Mesendoderm (in vitro differentiated cells): ENCODE measurements at regions not wholly inside any gene's neighbourhood (a gene's known extent, or its start where the extent isn't known, plus 50 kb on each side); places are given as distances from the start of the nearest gene placed in this dataset.

Experiments
- DNase-seq: peaks from one replicate; pipeline ENCODE4 v3.0.0; 2013
- H2AK5ac ChIP-seq: 2 replicates; pipeline ENCODE4 v1.6.1; 2013; ENCODE audit warnings: low read length, inconsistent platforms
- H2BK120ac ChIP-seq: 2 replicates; pipeline ENCODE4 v1.6.1; 2013; ENCODE audit warnings: low read depth, mild to moderate bottlenecking, low read length, moderate library complexity, mixed read lengths
- H2BK15ac ChIP-seq: replicated peaks from 2 replicates; pipeline ENCODE4 v1.6.1; 2013; ENCODE audit warnings: low read depth, mild to moderate bottlenecking, moderate library complexity
- H2BK5ac ChIP-seq: 2 replicates; pipeline ENCODE4 v1.6.1; 2013; ENCODE audit warnings: low read length, inconsistent platforms
- H3K18ac ChIP-seq: 2 replicates; pipeline ENCODE4 v1.6.1; 2013; ENCODE audit warnings: mild to moderate bottlenecking, low read length, mixed read lengths
- H3K23ac ChIP-seq: one replicate; pipeline ENCODE4 v1.6.1; 2013; ENCODE audit warnings: low read length
- H3K27ac ChIP-seq: 2 replicates; pipeline ENCODE4 v1.5.1; 2013; ENCODE audit warnings: low read depth, mild to moderate bottlenecking, inconsistent platforms, low read length, moderate library complexity
- H3K27me3 ChIP-seq: 2 replicates; pipeline ENCODE4 v1.6.1; 2013; ENCODE audit warnings: low read length, control low read depth, mild to moderate bottlenecking, inconsistent platforms; ENCODE audit not compliant: insufficient read depth, poor library complexity
- H3K36me3 ChIP-seq: 2 replicates; pipeline ENCODE4 v1.6.1; 2013; ENCODE audit warnings: low read length, inconsistent platforms; ENCODE audit not compliant: control insufficient read depth, insufficient read depth
- H3K4ac ChIP-seq: one replicate; pipeline ENCODE4 v1.6.1; 2013; ENCODE audit warnings: low read depth, mild to moderate bottlenecking, low read length, moderate library complexity
- H3K4me1 ChIP-seq: 2 replicates; pipeline ENCODE4 v1.6.1; 2013; ENCODE audit warnings: low read depth, low read length, inconsistent platforms; ENCODE audit not compliant: control insufficient read depth
- H3K4me2 ChIP-seq: 2 replicates; pipeline ENCODE4 v1.6.1; 2013; ENCODE audit warnings: low read length
- H3K4me3 ChIP-seq: 2 replicates; pipeline ENCODE4 v1.5.1; 2013; ENCODE audit warnings: mild to moderate bottlenecking, low read length
- H3K56ac ChIP-seq: one replicate; pipeline ENCODE4 v1.6.1; 2013; ENCODE audit warnings: low read length
- H3K79me1 ChIP-seq: 2 replicates; pipeline ENCODE4 v1.6.1; 2013; ENCODE audit warnings: low read length, inconsistent platforms
- H3K79me2 ChIP-seq: 2 replicates; pipeline ENCODE4 v1.6.1; 2013; ENCODE audit warnings: mild to moderate bottlenecking, low read length; ENCODE audit not compliant: control insufficient read depth, insufficient read depth
- H3K9ac ChIP-seq: 2 replicates; pipeline ENCODE4 v1.6.1; 2013; ENCODE audit warnings: low read length, inconsistent platforms
- H4K5ac ChIP-seq: one replicate; pipeline ENCODE4 v1.6.1; 2013; ENCODE audit warnings: low read length
- H4K8ac ChIP-seq: one replicate; pipeline ENCODE4 v1.6.1; 2013; ENCODE audit warnings: low read depth, mild to moderate bottlenecking, control low read depth, low read length, moderate library complexity
- WGBS: extraction: QIAGEN DNeasy Blood & Tissue Kit; methylation state at CpG from one replicate; pipeline ENCODE4 v1.1.7; 2013; ENCODE audit warnings: low lambda C conversion rate, missing lambda C conversion rate; ENCODE audit not compliant: insufficient coverage; ENCODE audit errors: extremely low coverage; 5-methylcytosine and 5-hydroxymethylcytosine counted together

DNA sequence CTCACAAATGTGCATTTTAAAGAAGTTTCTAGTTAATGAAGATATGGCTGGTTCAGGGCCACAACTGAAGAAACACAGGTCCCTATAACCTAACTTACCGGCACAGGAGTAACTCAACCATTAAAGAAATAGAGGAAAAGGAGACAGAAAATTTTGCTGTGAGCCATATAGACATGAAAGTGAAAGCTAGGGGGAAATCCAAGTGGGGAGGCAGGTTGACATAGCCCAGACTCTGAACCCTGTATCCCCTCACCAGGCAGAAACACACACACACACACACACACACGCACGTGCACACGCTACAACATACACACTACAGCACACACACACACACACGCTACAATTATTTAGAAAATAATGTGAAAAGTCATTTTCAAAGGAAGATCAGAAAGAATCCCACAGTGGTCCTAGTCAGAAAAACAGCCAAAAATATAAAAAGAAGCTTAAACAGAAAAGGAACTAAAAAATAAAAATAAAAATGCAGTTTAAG lies 856.4 kb upstream of the CDH6 start:
- H2BK5ac ChIP-seq: no peak overlapping the region
- WGBS: no CpG with 5 or more reads among the region's 5 CpGs

DNA sequence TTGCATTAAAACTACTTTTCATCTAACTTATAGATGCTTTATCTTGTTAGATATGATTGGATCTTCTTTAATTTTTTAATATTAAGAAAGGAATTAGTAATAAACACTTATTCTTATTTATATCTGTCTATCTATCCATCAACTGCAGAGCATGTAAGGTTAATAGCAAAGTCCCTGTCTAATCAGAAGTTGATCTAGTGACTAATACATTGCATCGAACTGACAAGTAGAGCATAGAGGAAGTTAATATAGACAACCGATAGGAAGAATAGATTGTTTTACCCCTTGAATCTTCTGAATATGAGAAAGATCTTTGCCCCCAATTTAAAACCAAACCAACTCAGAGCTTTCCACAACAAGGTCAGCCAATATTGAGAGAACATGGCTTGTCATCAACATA lies 862.0 kb upstream of the CDH6 start:
- H3K23ac ChIP-seq: no peak overlapping the region

More for the DNA sequence above, 856.4 kb upstream of the CDH6 start:
- Histone ChIP-seq H4K8ac (no peak overlapping the region), H3K4me1 (no peaks in the 10 kb centered on the region), H3K79me2 (no peaks in the 10 kb centered on the region), H3K4ac (no peak overlapping the region), H3K4me3 (no peak overlapping the region), H3K27me3 (no peaks in the 10 kb centered on the region), H3K56ac (no peak overlapping the region), H3K79me1 (no peaks in the 10 kb centered on the region), H3K18ac (no peak overlapping the region), H3K36me3 (no peaks in the 10 kb centered on the region), H2BK120ac (no peak overlapping the region), H2BK15ac (no peak overlapping the region), H3K27ac (no peak overlapping the region), H3K9ac (no peak overlapping the region), H3K4me2 (no peak overlapping the region), H4K5ac (no peak overlapping the region), H2AK5ac (no peak overlapping the region), H3K23ac (no peak overlapping the region)
- DNase-seq: no peak

DNA sequence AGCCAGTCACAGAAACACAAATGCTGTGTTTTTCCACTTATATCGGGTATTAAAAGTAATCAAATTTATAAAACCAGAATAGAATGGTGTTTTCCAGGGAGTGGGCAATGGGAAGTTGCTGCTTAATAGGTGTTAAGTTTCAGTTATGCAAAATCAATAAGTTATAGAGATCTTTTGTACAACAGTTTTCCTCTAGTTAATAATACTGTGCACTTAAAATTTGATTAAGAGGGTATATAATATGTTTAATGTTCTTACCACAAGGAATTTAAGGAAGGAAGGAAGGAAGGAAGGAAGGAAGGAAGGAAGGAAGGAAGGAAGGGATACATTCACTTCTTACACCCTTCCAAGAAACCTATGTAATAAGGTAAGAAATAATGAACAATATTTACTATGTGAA lies 867.7 kb upstream of the CDH6 start:
- no peak overlapping the region for H2BK120ac ChIP-seq
- DNase-seq: no peak
- no peak overlapping the region for H2BK15ac ChIP-seq
- no peaks in the 10 kb centered on the region for H3K36me3 ChIP-seq
- H3K4me1 ChIP-seq: no peaks in the 10 kb centered on the region
- H2AK5ac ChIP-seq: no peak overlapping the region
- no peak overlapping the region for H3K4me3 ChIP-seq
- no peak overlapping the region for H3K4ac ChIP-seq
- no peak overlapping the region for H2BK5ac ChIP-seq
- no peak overlapping the region for H3K56ac ChIP-seq
- no peaks in the 10 kb centered on the region for H3K27me3 ChIP-seq
- H4K5ac ChIP-seq: no peak overlapping the region
- H4K8ac ChIP-seq: no peak overlapping the region
- no peak overlapping the region for H3K4me2 ChIP-seq
- H3K27ac ChIP-seq: no peak overlapping the region
- H3K23ac ChIP-seq: no peak overlapping the region
- no peak overlapping the region for H3K18ac ChIP-seq
- H3K79me1 ChIP-seq: no peaks in the 10 kb centered on the region
- H3K79me2 ChIP-seq: no peaks in the 10 kb centered on the region
- no CpG with 5 or more reads among the region's 1 CpG for WGBS
- no peak overlapping the region for H3K9ac ChIP-seq

More for the DNA sequence above, 862.0 kb upstream of the CDH6 start:
- H3K4me3 ChIP-seq: no peak overlapping the region
- H3K27me3 ChIP-seq: no peaks in the 10 kb centered on the region
- DNase-seq: no peak
- H2BK5ac ChIP-seq: no peak overlapping the region
- H3K79me2 ChIP-seq: no peaks in the 10 kb centered on the region
- H4K5ac ChIP-seq: no peak overlapping the region
- H3K4ac ChIP-seq: no peak overlapping the region
- no peak overlapping the region for H2BK15ac ChIP-seq
- H3K36me3 ChIP-seq: no peaks in the 10 kb centered on the region
- no peak overlapping the region for H3K56ac ChIP-seq
- H3K79me1 ChIP-seq: no peaks in the 10 kb centered on the region
- no peak overlapping the region for H3K18ac ChIP-seq
- H4K8ac ChIP-seq: no peak overlapping the region
- no peak overlapping the region for H2BK120ac ChIP-seq
- no peak overlapping the region for H2AK5ac ChIP-seq
- no peaks in the 10 kb centered on the region for H3K4me1 ChIP-seq
- no peak overlapping the region for H3K4me2 ChIP-seq
- no CpG with 5 or more reads among the region's 2 CpGs for WGBS
- H3K9ac ChIP-seq: no peak overlapping the region
- no peak overlapping the region for H3K27ac ChIP-seq

DNA sequence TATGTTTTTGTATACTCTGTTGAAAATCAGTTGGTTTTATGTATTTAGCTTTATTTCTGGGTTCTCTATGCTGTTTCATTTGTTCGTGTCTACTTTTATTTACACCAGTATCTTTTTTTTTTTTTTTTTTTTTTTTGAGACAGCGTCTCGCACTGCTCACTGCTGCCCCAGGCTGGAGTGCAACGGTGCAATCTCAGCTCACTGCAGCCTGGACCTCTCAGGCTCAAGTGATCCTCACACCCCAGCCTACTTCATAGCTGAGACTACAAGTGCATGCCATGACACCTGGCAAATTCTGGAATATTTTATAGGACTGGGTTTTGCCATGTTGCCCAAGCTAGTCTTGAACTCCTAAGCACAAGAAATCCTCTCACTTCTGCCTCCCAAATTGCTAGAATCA lies 869.4 kb upstream of the CDH6 start:
- Histone ChIP-seq H3K56ac (no peak overlapping the region), H3K27me3 (no peaks in the 10 kb centered on the region), H3K18ac (no peak overlapping the region), H3K9ac (no peak overlapping the region), H2BK120ac (no peak overlapping the region), H3K4me2 (no peak overlapping the region), H4K8ac (no peak overlapping the region), H3K27ac (no peak overlapping the region), H4K5ac (no peak overlapping the region), H3K4me3 (no peak overlapping the region), H3K4me1 (no peaks in the 10 kb centered on the region), H3K79me1 (no peaks in the 10 kb centered on the region), H2BK5ac (no peak overlapping the region), H3K4ac (no peak overlapping the region), H3K23ac (no peak overlapping the region), H3K36me3 (no peaks in the 10 kb centered on the region), H3K79me2 (no peaks in the 10 kb centered on the region), H2AK5ac (no peak overlapping the region), H2BK15ac (no peak overlapping the region)
- peak; percentile 23 for DNase-seq
- no CpG with 5 or more reads among the region's 4 CpGs for WGBS

DNA sequence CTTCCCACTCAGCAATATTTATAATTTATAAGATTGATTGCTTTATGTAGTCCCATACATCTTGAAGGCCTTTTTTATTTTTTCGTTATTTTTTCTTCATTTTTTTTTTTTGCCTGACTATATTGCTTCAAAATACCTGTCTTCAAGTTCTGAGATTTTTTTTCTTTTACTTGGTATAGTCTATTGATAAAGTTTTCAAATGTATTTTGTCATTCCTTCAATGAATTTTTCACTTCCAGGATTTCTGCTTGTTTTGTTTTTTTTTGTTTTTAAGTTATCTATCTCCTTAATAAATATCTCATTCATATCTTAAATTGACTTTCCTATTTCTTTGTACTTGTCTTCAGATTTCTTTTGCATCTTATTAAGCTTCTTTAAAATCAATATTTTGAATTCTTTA lies 905.6 kb upstream of the CDH6 start:
- Histone ChIP-seq H3K4ac (no peak overlapping the region), H3K4me2 (no peak overlapping the region), H3K4me1 (no peaks in the 10 kb centered on the region), H3K23ac (no peak overlapping the region), H3K36me3 (no peaks in the 10 kb centered on the region), H2AK5ac (no peak overlapping the region), H3K27me3 (no peaks in the 10 kb centered on the region), H4K8ac (no peak overlapping the region), H3K18ac (no peak overlapping the region), H4K5ac (no peak overlapping the region), H3K4me3 (no peak overlapping the region), H3K79me1 (no peaks in the 10 kb centered on the region), H2BK120ac (no peak overlapping the region), H3K27ac (no peak overlapping the region), H3K79me2 (no peaks in the 10 kb centered on the region), H2BK5ac (no peak overlapping the region), H2BK15ac (no peak overlapping the region), H3K56ac (no peak overlapping the region), H3K9ac (no peak overlapping the region)
- no peak for DNase-seq
- no CpG with 5 or more reads among the region's 1 CpG for WGBS

DNA sequence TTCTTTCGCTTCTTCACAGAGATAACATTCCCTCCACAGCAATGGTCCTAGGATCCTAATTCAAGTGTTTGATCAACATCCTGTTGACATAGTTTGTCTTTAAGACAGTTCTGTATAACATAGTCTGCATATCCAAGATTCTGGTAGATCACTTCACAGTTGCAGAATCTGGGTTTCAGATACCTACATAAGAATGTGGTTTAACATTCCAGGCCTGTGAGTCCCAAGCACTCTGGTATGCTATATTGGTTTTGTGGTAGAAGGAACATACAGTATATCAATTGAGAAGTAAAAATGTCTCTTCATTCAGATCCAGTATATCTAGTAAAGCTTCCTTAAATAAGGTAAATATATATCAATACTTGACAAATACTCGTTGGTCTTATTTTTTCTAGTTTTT lies 914.2 kb upstream of the CDH6 start:
- Histone ChIP-seq H2BK15ac (no peak overlapping the region), H3K56ac (no peak overlapping the region), H3K4me1 (no peaks in the 10 kb centered on the region), H4K8ac (no peak overlapping the region), H3K27ac (no peak overlapping the region), H3K23ac (no peak overlapping the region), H3K36me3 (no peaks in the 10 kb centered on the region), H2BK120ac (no peak overlapping the region), H3K4me2 (no peak overlapping the region), H3K4ac (no peak overlapping the region), H2AK5ac (no peak overlapping the region), H3K27me3 (no peaks in the 10 kb centered on the region), H2BK5ac (no peak overlapping the region), H3K79me2 (no peaks in the 10 kb centered on the region), H3K18ac (no peak overlapping the region), H3K9ac (no peak overlapping the region), H3K79me1 (no peaks in the 10 kb centered on the region), H3K4me3 (no peak overlapping the region), H4K5ac (no peak overlapping the region)
- no CpG with 5 or more reads among the region's 2 CpGs for WGBS
- DNase-seq: peak; percentile 88
